Activated naive CD4-positive, alpha-beta T cell treated with anti-CD3 and anti-CD28 coated beads, Interleukin-2, amount 10 ng/mL, durations not matched to agents 7 days and 5 days (primary cell): ENCODE measurements at regions not wholly inside any gene's neighbourhood (a gene's known extent, or its start where the extent isn't known, plus 50 kb on each side); places are given as distances from the start of the nearest gene placed in this dataset.

Source experiments
- CTCF ChIA-PET: fragments of 350-600 bp; sonication (Branson Sonifier 250); formaldehyde crosslinking; loops from one replicate; lab custom pipeline; 2021; ENCODE audit warnings: antibody characterized with exemption; lab: Charles Lee
- DNase-seq: peaks from one replicate; pipeline ENCODE4 v3.0.0-alpha.2; 2020
- H3K27ac Mint-ChIP-seq: one replicate; pipeline ENCODE4 v1.8.0; 2021; ENCODE audit warnings: mild to moderate bottlenecking, moderate library complexity, mixed read lengths
- H3K27me3 Mint-ChIP-seq: one replicate; pipeline ENCODE4 v1.8.0; 2021; ENCODE audit warnings: mild to moderate bottlenecking, mixed read lengths
- H3K36me3 Mint-ChIP-seq: one replicate; pipeline ENCODE4 v1.8.0; 2021; ENCODE audit warnings: mixed read lengths
- H3K4me1 Mint-ChIP-seq: one replicate; pipeline ENCODE4 v1.8.0; 2021; ENCODE audit warnings: mixed read lengths
- H3K4me3 Mint-ChIP-seq: one replicate; pipeline ENCODE4 v1.8.0; 2021; ENCODE audit warnings: mild to moderate bottlenecking, moderate library complexity, mixed read lengths
- H3K9me3 Mint-ChIP-seq: one replicate; pipeline ENCODE4 v1.8.0; 2021; ENCODE audit warnings: mixed read lengths

GRCh38 chr3:110199588-110199943, 862.2 kb upstream of the DPPA4 start:
- Mint-ChIP-seq H3K9me3 (no peaks in the 10 kb centered on the region), H3K4me3 (no peak overlapping the region)
- CTCF ChIA-PET = no interaction called here

GRCh38 chr3:110210086-110210660, 861.4 kb upstream of the NECTIN3 start:
- no peaks in the 10 kb centered on the region for H3K36me3 Mint-ChIP-seq
- H3K9me3 Mint-ChIP-seq = no peaks in the 10 kb centered on the region
- CTCF ChIA-PET = no interaction called here
- H3K27me3 Mint-ChIP-seq = no peaks in the 10 kb centered on the region
- H3K4me3 Mint-ChIP-seq = no peak overlapping the region
- DNase-seq = no peak
- no peaks in the 10 kb centered on the region for H3K4me1 Mint-ChIP-seq
- H3K27ac Mint-ChIP-seq = no peak overlapping the region

More at GRCh38 chr3:110199588-110199943, 862.2 kb upstream of the DPPA4 start:
- Mint-ChIP-seq H3K27me3 (no peaks in the 10 kb centered on the region), H3K36me3 (no peaks in the 10 kb centered on the region), H3K4me1 (no peaks in the 10 kb centered on the region), H3K27ac (no peak overlapping the region)
- DNase-seq = no peak

GRCh38 chr3:110226645-110227044, 845.0 kb upstream of the NECTIN3 start:
- Mint-ChIP-seq H3K27me3 (no peaks in the 10 kb centered on the region), H3K27ac (no peak overlapping the region), H3K4me3 (no peak overlapping the region), H3K36me3 (no peaks in the 10 kb centered on the region), H3K4me1 (no peaks in the 10 kb centered on the region), H3K9me3 (no peaks in the 10 kb centered on the region)
- CTCF ChIA-PET = no interaction called here
- DNase-seq = no peak

GRCh38 chr3:110227991-110228390, 843.6 kb upstream of the NECTIN3 start:
- CTCF ChIA-PET = no interaction called here
- no peaks in the 10 kb centered on the region for H3K36me3 Mint-ChIP-seq
- DNase-seq = no peak
- no peak overlapping the region for H3K27ac Mint-ChIP-seq
- no peaks in the 10 kb centered on the region for H3K4me1 Mint-ChIP-seq
- no peak overlapping the region for H3K4me3 Mint-ChIP-seq
- no peaks in the 10 kb centered on the region for H3K9me3 Mint-ChIP-seq
- H3K27me3 Mint-ChIP-seq = no peaks in the 10 kb centered on the region

GRCh38 chr3:110234831-110235230, 836.8 kb upstream of the NECTIN3 start:
- no peaks in the 10 kb centered on the region for H3K27me3 Mint-ChIP-seq
- CTCF ChIA-PET = no interaction called here
- no peaks in the 10 kb centered on the region for H3K4me1 Mint-ChIP-seq
- DNase-seq = no peak
- no peaks in the 10 kb centered on the region for H3K36me3 Mint-ChIP-seq
- no peaks in the 10 kb centered on the region for H3K9me3 Mint-ChIP-seq
- H3K27ac Mint-ChIP-seq = no peak overlapping the region
- no peak overlapping the region for H3K4me3 Mint-ChIP-seq

GRCh38 chr3:110236976-110237610, 834.5 kb upstream of the NECTIN3 start:
- no peak overlapping the region for H3K27ac Mint-ChIP-seq
- DNase-seq = no peak
- H3K27me3 Mint-ChIP-seq = no peaks in the 10 kb centered on the region
- CTCF ChIA-PET = no interaction called here
- H3K9me3 Mint-ChIP-seq = no peaks in the 10 kb centered on the region
- H3K4me3 Mint-ChIP-seq = no peak overlapping the region
- no peaks in the 10 kb centered on the region for H3K36me3 Mint-ChIP-seq
- H3K4me1 Mint-ChIP-seq = no peaks in the 10 kb centered on the region

GRCh38 chr3:110243081-110243480, 828.5 kb upstream of the NECTIN3 start:
- H3K27me3 Mint-ChIP-seq = no peaks in the 10 kb centered on the region
- CTCF ChIA-PET = no interaction called here
- DNase-seq = no peak
- H3K9me3 Mint-ChIP-seq = no peaks in the 10 kb centered on the region
- no peak overlapping the region for H3K27ac Mint-ChIP-seq
- no peaks in the 10 kb centered on the region for H3K36me3 Mint-ChIP-seq
- no peak overlapping the region for H3K4me3 Mint-ChIP-seq
- no peaks in the 10 kb centered on the region for H3K4me1 Mint-ChIP-seq

GRCh38 chr3:110246796-110247376, 824.7 kb upstream of the NECTIN3 start:
- no peak for DNase-seq
- CTCF ChIA-PET = no interaction called here
- H3K4me3 Mint-ChIP-seq = no peak overlapping the region
- H3K9me3 Mint-ChIP-seq = no peaks in the 10 kb centered on the region
- H3K27ac Mint-ChIP-seq = no peak overlapping the region
- H3K27me3 Mint-ChIP-seq = no peaks in the 10 kb centered on the region
- H3K36me3 Mint-ChIP-seq = no peaks in the 10 kb centered on the region
- H3K4me1 Mint-ChIP-seq = no peaks in the 10 kb centered on the region

- CTCF ChIA-PET = no interaction called here
- no peak overlapping the region for H3K4me3 Mint-ChIP-seq
- H3K4me1 Mint-ChIP-seq = no peaks in the 10 kb centered on the region
- H3K27ac Mint-ChIP-seq = no peak overlapping the region
- H3K9me3 Mint-ChIP-seq = no peaks in the 10 kb centered on the region
- no peaks in the 10 kb centered on the region for H3K27me3 Mint-ChIP-seq
- no peak for DNase-seq
- H3K36me3 Mint-ChIP-seq = no peaks in the 10 kb centered on the region
Observed at GRCh38 chr3:110248666-110249065, 823.0 kb upstream of the NECTIN3 start.

GRCh38 chr3:110253794-110254193, 817.8 kb upstream of the NECTIN3 start:
- H3K27me3 Mint-ChIP-seq = no peaks in the 10 kb centered on the region
- no peaks in the 10 kb centered on the region for H3K9me3 Mint-ChIP-seq
- no peak overlapping the region for H3K4me3 Mint-ChIP-seq
- H3K4me1 Mint-ChIP-seq = no peaks in the 10 kb centered on the region
- CTCF ChIA-PET = no interaction called here
- no peak overlapping the region for H3K27ac Mint-ChIP-seq
- no peak for DNase-seq
- no peaks in the 10 kb centered on the region for H3K36me3 Mint-ChIP-seq

GRCh38 chr3:110254591-110254990, 817.0 kb upstream of the NECTIN3 start:
- H3K4me3 Mint-ChIP-seq = no peak overlapping the region
- no peaks in the 10 kb centered on the region for H3K27me3 Mint-ChIP-seq
- no peak overlapping the region for H3K27ac Mint-ChIP-seq
- CTCF ChIA-PET = no interaction called here
- H3K9me3 Mint-ChIP-seq = no peaks in the 10 kb centered on the region
- no peak for DNase-seq
- no peaks in the 10 kb centered on the region for H3K4me1 Mint-ChIP-seq
- no peaks in the 10 kb centered on the region for H3K36me3 Mint-ChIP-seq

GRCh38 chr3:110261141-110261540, 810.5 kb upstream of the NECTIN3 start:
- Mint-ChIP-seq H3K4me1 (no peaks in the 10 kb centered on the region), H3K27ac (no peak overlapping the region), H3K36me3 (no peaks in the 10 kb centered on the region), H3K27me3 (no peaks in the 10 kb centered on the region), H3K9me3 (no peaks in the 10 kb centered on the region), H3K4me3 (no peak overlapping the region)
- DNase-seq = no peak
- CTCF ChIA-PET = no interaction called here

GRCh38 chr3:110262896-110263295, 808.7 kb upstream of the NECTIN3 start:
- CTCF ChIA-PET = no interaction called here

GRCh38 chr3:110265302-110265701, 806.3 kb upstream of the NECTIN3 start:
- no peak overlapping the region for H3K27ac Mint-ChIP-seq
- H3K27me3 Mint-ChIP-seq = no peaks in the 10 kb centered on the region
- no peaks in the 10 kb centered on the region for H3K36me3 Mint-ChIP-seq
- DNase-seq = no peak
- no peaks in the 10 kb centered on the region for H3K9me3 Mint-ChIP-seq
- no peaks in the 10 kb centered on the region for H3K4me1 Mint-ChIP-seq
- H3K4me3 Mint-ChIP-seq = no peak overlapping the region
- CTCF ChIA-PET = no interaction called here

More at GRCh38 chr3:110262896-110263295, 808.7 kb upstream of the NECTIN3 start:
- H3K27me3 Mint-ChIP-seq = no peaks in the 10 kb centered on the region
- DNase-seq = no peak
- H3K4me1 Mint-ChIP-seq = no peaks in the 10 kb centered on the region
- no peak overlapping the region for H3K27ac Mint-ChIP-seq
- H3K4me3 Mint-ChIP-seq = no peak overlapping the region
- no peaks in the 10 kb centered on the region for H3K9me3 Mint-ChIP-seq
- no peaks in the 10 kb centered on the region for H3K36me3 Mint-ChIP-seq

GRCh38 chr3:110267304-110267845, 804.2 kb upstream of the NECTIN3 start:
- H3K4me1 Mint-ChIP-seq = no peaks in the 10 kb centered on the region
- no peak overlapping the region for H3K27ac Mint-ChIP-seq
- H3K4me3 Mint-ChIP-seq = no peak overlapping the region
- H3K9me3 Mint-ChIP-seq = no peaks in the 10 kb centered on the region
- no peaks in the 10 kb centered on the region for H3K27me3 Mint-ChIP-seq
- no peaks in the 10 kb centered on the region for H3K36me3 Mint-ChIP-seq
- CTCF ChIA-PET = no interaction called here
- no peak for DNase-seq
